Thyroid gland (tissue), 4 donors: ENCODE measurements at regions not wholly inside any gene's neighbourhood (a gene's known extent, or its start where the extent isn't known, plus 50 kb on each side); places are given as distances from the start of the nearest gene placed in this dataset.

Source experiments
- DNase-seq, 2 donors: peaks; one replicate each; pipeline ENCODE4 v3.0.0-alpha.2; 2019
- H3K27ac ChIP-seq, 3 donors: fragments of 200-600 bp; sonication (generic); 1 replicate in 2 of 3; 2 replicates in 1 of 3; pipeline ENCODE4 v1.5.1; 2016 to 2019; ENCODE audit warnings: mild to moderate bottlenecking in 1 of 3, moderate library complexity in 1 of 3
- H3K27me3 ChIP-seq: fragments of 200-600 bp; sonication (generic); one replicate; pipeline ENCODE4 v1.5.1; 2019
- H3K36me3 ChIP-seq, 2 donors: fragments of 200-600 bp; sonication (generic); one replicate each; pipeline ENCODE4 v1.5.1; 2016 to 2019
- H3K4me1 ChIP-seq, 2 donors: fragments of 200-600 bp; sonication (generic); one replicate each; pipeline ENCODE4 v1.5.1; 2017 to 2019
- H3K4me3 ChIP-seq, 3 donors: fragments of 200-600 bp; sonication (generic); replicated peaks in 1 of 3; 1 replicate in 2 of 3; 2 replicates in 1 of 3; pipeline ENCODE4 v1.5.1; 2016; ENCODE audit warnings: mild to moderate bottlenecking in 1 of 3
- H3K9me3 ChIP-seq: fragments of 200-600 bp; sonication (generic); one replicate; pipeline ENCODE4 v1.5.1; 2017
- POLR2A ChIP-seq, 2 donors: fragments of 450-650 bp; IDR thresholded peaks; one replicate each; pipeline ENCODE4 v1.6.1; 2017; ENCODE audit warnings: antibody characterized with exemption in 2 of 2, mild to moderate bottlenecking in 2 of 2, moderate library complexity in 1 of 2
- WGBS, 2 donors: methylation state at CpG; one replicate each; pipeline ENCODE4 v1.1.5; 2017; 5-methylcytosine and 5-hydroxymethylcytosine counted together
- intact Hi-C: fragments of 100-400 bp; cut with DNase I; formaldehyde crosslinking; loops from one replicate; pipeline ENCODE4 v1.15.1; 2023
- TF ChIP-seq, protein P1 (sequence below), 6 experiments: fragments of 200-600 bp in 3 of 6; fragments of 450-650 bp in 3 of 6; sonication (generic) in 3 of 6; IDR thresholded peaks; one replicate each; pipeline ENCODE4 v1.5.1; 2016 to 2019; ENCODE audit warnings: antibody characterized with exemption in 6 of 6, mild to moderate bottlenecking in 2 of 6, inconsistent platforms in 1 of 6, moderate library complexity in 1 of 6

GRCh38 chr11:32489464-32489863 is 54.1 kb upstream of the WT1 start:
- WGBS, 2 donors = 87 to 89% methylated on average over 4 of the region's 4 CpGs
- intact Hi-C loops = no loop called here
- Histone ChIP-seq H3K27me3 (no peaks in the 10 kb centered on the region), H3K4me3 (no peak overlapping the region), H3K4me1 (no peaks in the 10 kb centered on the region), H3K9me3 (no peaks in the 10 kb centered on the region), H3K36me3 (no peaks in the 10 kb centered on the region), H3K27ac (no peak overlapping the region)
- TF ChIP-seq, protein P1, sequence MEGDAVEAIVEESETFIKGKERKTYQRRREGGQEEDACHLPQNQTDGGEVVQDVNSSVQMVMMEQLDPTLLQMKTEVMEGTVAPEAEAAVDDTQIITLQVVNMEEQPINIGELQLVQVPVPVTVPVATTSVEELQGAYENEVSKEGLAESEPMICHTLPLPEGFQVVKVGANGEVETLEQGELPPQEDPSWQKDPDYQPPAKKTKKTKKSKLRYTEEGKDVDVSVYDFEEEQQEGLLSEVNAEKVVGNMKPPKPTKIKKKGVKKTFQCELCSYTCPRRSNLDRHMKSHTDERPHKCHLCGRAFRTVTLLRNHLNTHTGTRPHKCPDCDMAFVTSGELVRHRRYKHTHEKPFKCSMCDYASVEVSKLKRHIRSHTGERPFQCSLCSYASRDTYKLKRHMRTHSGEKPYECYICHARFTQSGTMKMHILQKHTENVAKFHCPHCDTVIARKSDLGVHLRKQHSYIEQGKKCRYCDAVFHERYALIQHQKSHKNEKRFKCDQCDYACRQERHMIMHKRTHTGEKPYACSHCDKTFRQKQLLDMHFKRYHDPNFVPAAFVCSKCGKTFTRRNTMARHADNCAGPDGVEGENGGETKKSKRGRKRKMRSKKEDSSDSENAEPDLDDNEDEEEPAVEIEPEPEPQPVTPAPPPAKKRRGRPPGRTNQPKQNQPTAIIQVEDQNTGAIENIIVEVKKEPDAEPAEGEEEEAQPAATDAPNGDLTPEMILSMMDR (IDR thresholded peaks at IDR 0.05) = no peak
- TF ChIP-seq POLR2A (IDR thresholded peaks at IDR 0.05) = no peak
- no peak for DNase-seq

DNA sequence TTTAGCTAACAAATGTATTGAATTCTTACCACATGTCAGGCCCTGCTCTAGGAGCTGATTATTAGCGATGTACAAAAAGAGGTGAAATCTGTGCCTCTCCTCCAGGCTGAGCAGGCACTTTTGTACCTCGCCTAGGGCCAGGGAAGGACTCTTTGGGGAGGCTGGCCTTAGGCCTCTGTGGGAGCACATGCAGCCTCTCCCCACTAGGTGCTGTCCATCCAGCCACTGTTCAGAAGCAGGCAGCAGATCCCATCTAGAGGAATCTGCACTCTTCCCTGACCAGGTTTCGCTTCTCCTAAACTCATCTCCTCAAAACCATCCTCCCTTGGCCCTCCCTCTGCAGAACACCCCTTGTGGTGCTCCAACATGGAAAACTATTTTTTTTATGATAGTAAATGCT is 51.9 kb upstream of the WT1 start:
- H3K9me3 ChIP-seq = no peaks in the 10 kb centered on the region
- no peaks in the 10 kb centered on the region for H3K27me3 ChIP-seq
- intact Hi-C loops = no loop called here
- WGBS, 2 donors = 84 to 93% methylated on average over 3 of the region's 3 CpGs
- no peaks in the 10 kb centered on the region for H3K4me1 ChIP-seq
- no peak for DNase-seq
- TF ChIP-seq, protein P1 (IDR thresholded peaks at IDR 0.05) = no peak
- no peak for TF ChIP-seq POLR2A (IDR thresholded peaks at IDR 0.05)
- no peak overlapping the region for H3K27ac ChIP-seq
- H3K36me3 ChIP-seq = no peaks in the 10 kb centered on the region
- H3K4me3 ChIP-seq = no peak overlapping the region

GRCh38 chr11:32485733-32486132 is 50.4 kb upstream of the WT1 start:
- 74 to 75% methylated on average over 5 of the region's 5 CpGs for WGBS, 2 donors
- TF ChIP-seq, protein P1 (IDR thresholded peaks at IDR 0.05) = no peak
- intact Hi-C loops = no loop called here

More at GRCh38 chr11:32485733-32486132, 50.4 kb upstream of the WT1 start:
- H3K4me3 ChIP-seq = no peak overlapping the region
- H3K27ac ChIP-seq = no peak overlapping the region
- no peaks in the 10 kb centered on the region for H3K27me3 ChIP-seq
- no peaks in the 10 kb centered on the region for H3K9me3 ChIP-seq
- no peak for DNase-seq
- H3K4me1 ChIP-seq = no peaks in the 10 kb centered on the region
- no peaks in the 10 kb centered on the region for H3K36me3 ChIP-seq
